IPS-18c (cell line): ENCODE measurements at regions not wholly inside any gene's neighbourhood (a gene's known extent, or its start where the extent isn't known, plus 50 kb on each side); places are given as distances from the start of the nearest gene placed in this dataset.

Experiments used
- H3K4me3 ChIP-seq: 2 replicates; pipeline ENCODE4 v1.7.0; 2013; ENCODE audit warnings: low read depth, mild to moderate bottlenecking, low read length, moderate library complexity; ENCODE audit not compliant: insufficient read depth
- H3K9me3 ChIP-seq: one replicate; pipeline ENCODE4 v1.6.1; 2013; ENCODE audit warnings: mild to moderate bottlenecking, low read length, moderate library complexity; ENCODE audit not compliant: control insufficient read depth, insufficient read depth

GRCh38 chr10:78875331-78875877, 193.4 kb upstream of the ZMIZ1 start:
- H3K4me3 ChIP-seq = no peak overlapping the region
- no peaks in the 10 kb centered on the region for H3K9me3 ChIP-seq

GRCh38 chr10:78875932-78876331, 192.8 kb upstream of the ZMIZ1 start:
- no peak overlapping the region for H3K4me3 ChIP-seq
- H3K9me3 ChIP-seq = no peaks in the 10 kb centered on the region

DNA sequence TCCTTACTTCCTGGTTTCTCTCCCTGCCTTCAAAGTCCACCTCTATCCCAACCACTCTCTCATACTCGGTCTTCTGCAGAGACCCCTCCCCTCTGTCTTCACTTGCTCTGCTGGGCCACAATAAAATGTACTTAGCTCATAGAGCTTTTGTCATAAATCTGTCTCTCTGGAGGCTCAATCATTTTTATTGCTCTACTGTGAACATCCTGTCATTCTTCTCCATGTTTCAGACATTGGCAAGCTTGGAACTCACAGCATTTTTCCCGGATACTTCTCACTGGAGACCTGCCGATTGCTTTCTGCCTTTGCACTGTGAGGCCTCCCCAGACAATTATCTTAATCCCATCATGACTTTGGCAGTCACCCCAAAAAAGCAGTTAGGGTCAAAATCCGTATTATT, 192.3 kb upstream of the ZMIZ1 start:
- Histone ChIP-seq H3K4me3 (no peak overlapping the region), H3K9me3 (no peaks in the 10 kb centered on the region)

DNA sequence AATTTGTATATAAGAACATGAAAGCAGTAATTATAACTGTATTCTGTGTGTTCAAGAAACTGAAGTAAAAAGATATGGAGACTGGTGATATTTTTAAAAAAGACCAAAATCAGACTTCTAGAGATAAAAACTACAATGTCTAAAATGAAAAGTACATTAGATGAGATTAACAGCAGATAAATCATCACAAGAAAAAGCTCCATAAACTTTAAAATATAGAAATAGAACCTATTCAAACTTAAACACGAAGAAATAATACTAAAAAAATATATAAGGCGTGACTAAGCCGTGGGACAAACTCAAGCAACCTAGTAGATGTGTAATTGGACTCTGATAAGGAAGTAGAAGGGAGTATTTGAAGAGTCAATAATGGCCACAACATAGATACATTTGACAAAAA, 189.1 kb upstream of the ZMIZ1 start:
- H3K9me3 ChIP-seq = no peaks in the 10 kb centered on the region
- H3K4me3 ChIP-seq = no peak overlapping the region

DNA sequence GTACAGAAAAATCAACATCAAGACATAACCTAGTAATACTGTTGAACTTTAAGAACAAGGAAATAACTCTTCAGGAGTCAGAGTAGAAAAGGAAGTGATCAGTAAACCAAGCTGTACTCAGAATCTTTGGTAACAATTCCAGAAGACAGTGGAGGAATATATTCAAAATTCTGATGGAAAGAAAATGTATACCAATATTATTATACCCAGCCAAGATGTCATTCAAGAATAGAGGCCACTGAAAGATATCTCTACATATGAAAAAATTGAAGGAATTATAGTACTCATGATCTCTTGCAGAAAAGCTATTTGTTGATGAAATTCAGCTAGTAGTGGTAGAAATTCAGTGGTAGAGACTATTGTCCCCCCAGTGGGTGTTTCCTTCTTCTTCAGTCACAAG, 182.6 kb upstream of the ZMIZ1 start:
- H3K9me3 ChIP-seq = no peaks in the 10 kb centered on the region
- no peak overlapping the region for H3K4me3 ChIP-seq

DNA sequence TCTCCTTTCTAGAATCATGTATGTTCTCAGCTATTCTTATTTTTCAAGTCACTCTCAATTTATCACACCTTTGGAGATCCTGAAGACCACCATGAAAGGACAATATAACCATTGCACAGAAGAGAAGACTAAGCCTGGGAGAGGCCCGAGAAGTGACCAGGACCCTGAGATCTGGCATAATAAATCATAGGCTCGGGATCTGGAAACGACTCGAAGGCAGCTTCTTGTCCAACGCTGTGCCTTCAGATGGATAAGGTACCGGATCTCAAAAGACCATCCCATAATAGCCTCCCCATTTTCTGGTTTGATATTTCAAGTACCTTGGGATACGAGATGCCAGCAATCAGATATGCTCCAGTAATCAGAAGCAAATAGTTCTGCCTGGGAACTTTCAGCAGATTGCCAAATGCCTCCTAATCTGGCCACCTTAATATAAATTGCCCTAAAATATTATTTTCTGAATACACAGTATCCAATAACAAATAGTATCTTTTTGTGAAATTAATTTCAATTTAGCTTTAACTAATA, 179.2 kb upstream of the ZMIZ1 start:
- H3K4me3 ChIP-seq = no peak overlapping the region
- no peaks in the 10 kb centered on the region for H3K9me3 ChIP-seq

DNA sequence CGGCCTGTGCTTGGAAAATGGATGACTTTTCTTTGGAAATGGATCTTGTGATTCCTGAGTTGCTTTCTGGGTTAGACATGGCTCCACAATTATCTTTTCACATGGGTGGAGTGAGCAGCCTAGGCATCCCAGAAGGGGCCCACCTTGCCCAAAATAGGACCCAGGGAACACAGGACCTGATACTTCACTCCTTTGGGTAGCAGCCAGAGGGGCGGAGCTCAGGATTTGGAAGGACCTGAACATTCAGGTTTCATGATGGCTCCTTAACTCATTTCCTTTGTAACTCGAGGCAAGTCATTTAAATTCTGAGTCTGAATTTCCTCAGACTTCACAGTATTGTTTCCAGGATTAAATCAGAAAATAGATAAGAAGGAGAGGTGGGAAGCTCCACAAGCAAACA, 178.3 kb upstream of the ZMIZ1 start:
- no peaks in the 10 kb centered on the region for H3K9me3 ChIP-seq
- H3K4me3 ChIP-seq = no peak overlapping the region

DNA sequence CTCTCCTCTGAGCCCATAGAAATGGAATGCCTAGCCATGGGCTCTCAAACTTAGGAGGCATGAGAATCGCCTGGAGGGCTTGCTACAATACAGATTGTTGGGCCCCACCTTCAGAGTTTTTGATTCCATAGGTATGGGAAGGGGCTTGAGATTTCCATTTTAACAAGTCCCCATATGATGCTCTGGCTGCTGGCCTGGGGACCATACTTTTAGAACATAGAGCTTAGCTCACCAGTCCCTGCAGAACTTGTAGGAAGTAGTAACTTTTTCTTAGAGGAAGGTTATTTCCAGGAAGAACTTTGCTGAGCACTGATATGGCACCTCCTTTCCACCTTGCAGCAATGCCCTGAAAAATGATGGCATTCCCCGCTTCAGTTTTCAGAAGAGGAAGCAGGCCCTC, 177.0 kb upstream of the ZMIZ1 start:
- Histone ChIP-seq H3K9me3 (no peaks in the 10 kb centered on the region), H3K4me3 (no peak overlapping the region)

DNA sequence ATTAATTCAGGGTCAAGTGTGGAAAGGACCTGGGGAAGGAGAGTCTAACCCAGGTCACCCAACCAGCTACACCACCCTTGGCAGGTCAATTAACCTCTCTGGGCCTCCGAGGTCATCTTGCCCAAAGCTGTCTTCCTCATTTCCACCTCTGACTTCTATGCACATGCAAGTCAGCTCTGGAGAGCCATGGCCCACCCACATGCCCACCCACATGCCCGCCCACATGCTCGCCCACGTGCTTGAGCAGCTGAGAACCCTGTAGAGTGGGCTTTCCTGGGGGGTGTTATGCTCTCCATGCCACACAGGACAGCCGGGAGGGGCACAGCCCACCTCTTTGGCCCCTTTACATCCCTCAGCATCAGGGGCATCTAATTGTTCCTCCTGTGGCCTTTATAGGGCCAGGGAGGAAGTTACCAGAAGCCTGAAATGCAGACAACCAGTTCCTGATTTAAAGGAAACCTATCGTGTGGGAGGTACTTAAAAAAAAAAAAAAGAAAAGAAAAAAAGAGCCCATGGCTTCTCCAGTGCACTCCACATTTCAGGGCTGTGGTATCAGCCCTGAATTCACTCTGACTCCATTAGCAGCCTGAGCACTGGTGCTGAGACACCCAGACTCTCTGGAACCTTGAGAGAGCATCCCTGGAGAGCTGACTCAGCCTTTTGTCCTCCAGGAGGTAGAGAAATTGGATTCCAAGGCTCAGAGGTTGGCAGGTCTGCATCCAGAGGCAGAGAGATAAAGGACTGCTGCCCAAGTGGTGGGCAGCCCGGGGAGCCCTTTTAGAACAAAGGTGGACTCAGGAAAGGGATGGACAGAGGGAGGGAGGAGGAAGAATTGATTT, 176.2 kb upstream of the ZMIZ1 start:
- Histone ChIP-seq H3K4me3 (no peak overlapping the region), H3K9me3 (no peaks in the 10 kb centered on the region)

GRCh38 chr10:78893217-78893616, 175.5 kb upstream of the ZMIZ1 start:
- Histone ChIP-seq H3K4me3 (no peak overlapping the region), H3K9me3 (no peaks in the 10 kb centered on the region)

GRCh38 chr10:78894089-78894840, 174.5 kb upstream of the ZMIZ1 start:
- no peaks in the 10 kb centered on the region for H3K9me3 ChIP-seq
- H3K4me3 ChIP-seq = no peak overlapping the region

DNA sequence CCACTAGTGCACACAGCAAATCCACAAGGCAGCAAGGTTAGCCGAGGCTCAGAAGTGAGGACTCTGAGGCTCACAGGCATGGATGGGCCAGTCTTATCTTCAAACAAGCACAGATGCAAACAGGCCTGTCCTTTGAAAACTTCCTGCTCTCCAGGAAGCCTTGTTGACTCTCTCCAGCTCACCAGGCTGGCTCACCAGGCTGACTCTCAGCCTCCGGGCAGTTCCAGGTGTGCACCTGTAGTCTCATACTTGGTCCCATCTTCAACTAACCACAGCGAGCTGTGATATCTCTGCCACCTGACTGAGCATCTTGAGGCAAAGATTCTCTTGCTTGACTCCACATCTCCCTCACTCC, 173.9 kb upstream of the ZMIZ1 start:
- H3K4me3 ChIP-seq = no peak overlapping the region
- no peaks in the 10 kb centered on the region for H3K9me3 ChIP-seq

DNA sequence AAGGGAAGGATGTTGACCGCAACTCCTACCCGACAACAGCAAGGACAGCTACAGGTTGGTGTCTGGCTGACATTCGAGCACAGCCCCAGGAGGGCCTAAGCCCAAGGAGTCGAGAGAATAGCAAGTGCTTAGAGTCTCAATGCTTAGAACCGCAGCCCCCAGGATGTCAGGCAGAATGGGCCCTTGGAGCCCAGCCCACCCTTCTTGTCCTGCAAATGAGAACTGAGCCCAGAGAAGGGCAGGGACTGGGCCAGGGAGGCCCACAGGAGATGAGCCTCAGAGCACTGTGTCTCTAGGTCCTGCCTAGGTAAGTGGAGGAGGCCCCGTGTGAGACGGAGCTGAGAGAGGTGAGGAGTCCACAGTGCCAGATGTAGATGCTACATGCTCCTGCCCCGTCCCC, 173.3 kb upstream of the ZMIZ1 start:
- Histone ChIP-seq H3K9me3 (no peaks in the 10 kb centered on the region), H3K4me3 (no peak overlapping the region)

DNA sequence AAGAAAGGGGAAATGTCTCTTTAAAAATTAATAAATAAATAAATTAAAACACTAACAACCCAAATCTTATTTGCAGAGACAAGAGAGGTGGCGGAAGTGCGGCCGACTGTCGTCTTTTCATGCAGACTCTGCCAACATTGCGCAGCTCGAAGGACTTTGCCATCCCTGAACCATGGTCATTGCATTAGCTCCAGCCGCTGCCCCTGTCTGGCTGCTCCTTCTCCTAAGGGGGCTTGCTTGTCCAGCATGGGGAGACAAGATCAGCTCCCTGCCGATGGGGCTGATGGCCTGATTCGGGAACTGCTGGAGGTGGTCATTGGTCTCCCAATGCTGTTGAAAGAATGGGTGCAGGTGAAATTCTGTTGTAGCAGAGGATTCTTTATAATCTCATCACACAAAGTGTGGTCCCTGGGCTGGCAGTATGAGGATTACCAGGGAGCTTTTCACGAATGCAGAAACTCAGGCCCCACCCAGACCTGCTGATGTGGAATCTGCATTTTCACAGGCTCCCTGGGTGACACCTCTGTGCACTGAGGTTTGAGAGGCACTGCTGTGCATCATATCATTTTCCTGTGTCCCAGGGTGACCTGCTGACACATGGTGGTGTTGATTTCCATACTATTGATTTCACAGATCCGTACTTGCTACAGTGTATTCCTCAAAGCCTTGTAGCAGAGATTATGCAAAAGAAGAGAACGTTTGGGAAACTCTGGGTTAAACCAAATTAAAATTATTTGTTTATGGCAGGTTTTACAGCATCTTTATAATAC, 172.4 kb upstream of the ZMIZ1 start:
- no peaks in the 10 kb centered on the region for H3K9me3 ChIP-seq
- H3K4me3 ChIP-seq = no peak overlapping the region

DNA sequence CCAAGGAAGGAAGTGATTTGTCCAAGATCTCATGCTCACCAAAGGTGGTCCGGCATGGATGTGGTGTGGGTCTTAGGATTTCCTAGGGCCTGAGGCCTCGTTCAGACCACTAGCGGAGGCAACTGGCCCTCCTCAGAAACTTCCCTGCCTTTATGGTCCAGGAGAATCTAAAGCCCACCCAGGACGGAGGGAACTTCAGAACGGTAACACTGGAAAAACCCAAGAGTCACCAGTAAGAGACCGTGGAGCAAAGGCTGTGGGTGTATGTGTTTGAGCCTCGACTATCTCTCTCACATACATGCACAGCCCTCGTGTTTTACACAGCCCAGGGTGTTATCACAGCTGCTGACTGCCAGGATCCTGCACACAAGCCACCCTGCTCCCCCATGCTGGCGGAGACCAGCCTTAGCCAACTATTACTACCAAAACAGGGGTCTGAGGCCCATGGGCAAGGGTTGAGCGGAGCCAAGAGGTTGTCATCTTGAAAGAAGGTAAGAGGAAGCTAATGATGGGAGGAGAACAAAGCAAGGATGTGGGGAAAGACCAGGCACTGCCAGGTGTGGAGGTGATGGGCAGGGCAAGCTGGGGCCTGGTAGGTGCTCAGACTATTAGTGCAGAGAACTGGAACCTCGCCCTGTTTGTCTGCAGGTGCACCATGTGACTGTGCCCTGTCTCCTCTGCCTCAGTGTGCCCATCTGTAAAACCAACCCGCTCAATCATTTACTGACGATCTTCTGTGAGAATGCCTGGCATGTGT, 170.2 kb upstream of the ZMIZ1 start:
- Histone ChIP-seq H3K9me3 (no peaks in the 10 kb centered on the region), H3K4me3 (no peak overlapping the region)

DNA sequence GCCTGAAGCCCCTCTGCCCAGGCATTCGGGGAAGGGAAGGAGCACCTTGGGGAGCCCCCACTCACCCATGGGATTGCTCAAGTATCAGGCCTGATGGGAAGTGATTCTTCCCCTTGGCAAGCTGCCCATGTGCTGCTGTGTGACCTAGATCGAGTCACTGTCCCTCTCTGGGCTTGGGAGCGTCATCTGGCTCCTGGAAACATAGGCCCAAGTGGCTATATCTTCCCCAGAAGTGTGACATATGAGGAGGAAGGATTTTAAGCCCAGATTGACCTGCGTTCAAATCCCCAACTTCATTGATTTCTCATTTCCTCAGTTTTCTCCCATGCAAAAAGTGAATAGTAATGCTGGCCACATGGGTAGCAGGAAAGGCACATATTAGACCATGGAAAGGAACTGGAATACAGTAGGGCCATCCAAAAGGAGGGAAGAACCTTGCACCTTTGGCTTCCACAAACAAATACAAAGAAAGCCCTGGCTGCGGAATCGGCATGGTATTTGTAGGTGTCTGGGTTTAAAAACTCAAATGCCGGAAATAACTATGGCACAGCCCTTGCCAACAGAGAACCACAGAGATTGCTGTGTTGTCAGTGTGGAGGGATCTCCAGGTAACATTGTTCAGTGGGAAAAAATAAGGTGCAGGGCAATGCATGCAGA, 169.5 kb upstream of the ZMIZ1 start:
- H3K4me3 ChIP-seq = no peak overlapping the region
- no peaks in the 10 kb centered on the region for H3K9me3 ChIP-seq
